ENCODE measurements at regions not wholly inside any gene's neighbourhood (a gene's known extent, or its start where the extent isn't known, plus 50 kb on each side); places are given as distances from the start of the nearest gene placed in this dataset.

DNA sequence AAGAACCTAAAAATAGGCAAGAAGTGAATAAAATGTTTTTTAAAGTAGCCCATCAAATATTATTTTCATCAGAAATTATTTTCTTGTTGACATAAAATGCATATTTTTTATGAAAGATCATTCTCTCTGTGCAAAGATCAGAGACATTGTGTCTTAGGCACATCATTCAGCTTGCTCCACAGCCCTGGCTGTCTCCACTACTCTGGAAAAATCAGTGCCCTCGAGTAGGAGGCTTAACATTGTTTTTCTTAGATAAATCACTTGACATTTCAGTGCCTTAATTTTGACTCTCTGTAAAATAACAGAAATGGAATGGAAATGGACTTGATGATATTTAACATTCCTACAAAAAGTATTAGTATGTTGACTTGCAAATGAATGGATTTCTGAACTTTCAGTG is 77.9 kb downstream of the FAT4 start:
- TF ChIP-seq, protein P1, sequence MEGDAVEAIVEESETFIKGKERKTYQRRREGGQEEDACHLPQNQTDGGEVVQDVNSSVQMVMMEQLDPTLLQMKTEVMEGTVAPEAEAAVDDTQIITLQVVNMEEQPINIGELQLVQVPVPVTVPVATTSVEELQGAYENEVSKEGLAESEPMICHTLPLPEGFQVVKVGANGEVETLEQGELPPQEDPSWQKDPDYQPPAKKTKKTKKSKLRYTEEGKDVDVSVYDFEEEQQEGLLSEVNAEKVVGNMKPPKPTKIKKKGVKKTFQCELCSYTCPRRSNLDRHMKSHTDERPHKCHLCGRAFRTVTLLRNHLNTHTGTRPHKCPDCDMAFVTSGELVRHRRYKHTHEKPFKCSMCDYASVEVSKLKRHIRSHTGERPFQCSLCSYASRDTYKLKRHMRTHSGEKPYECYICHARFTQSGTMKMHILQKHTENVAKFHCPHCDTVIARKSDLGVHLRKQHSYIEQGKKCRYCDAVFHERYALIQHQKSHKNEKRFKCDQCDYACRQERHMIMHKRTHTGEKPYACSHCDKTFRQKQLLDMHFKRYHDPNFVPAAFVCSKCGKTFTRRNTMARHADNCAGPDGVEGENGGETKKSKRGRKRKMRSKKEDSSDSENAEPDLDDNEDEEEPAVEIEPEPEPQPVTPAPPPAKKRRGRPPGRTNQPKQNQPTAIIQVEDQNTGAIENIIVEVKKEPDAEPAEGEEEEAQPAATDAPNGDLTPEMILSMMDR (IDR thresholded peaks at IDR 0.05 in 8 of 11, conservative IDR thresholded peaks at IDR 0.05 in 3 of 11) = no peak
- TF ChIP-seq POLR2AphosphoS5 (IDR thresholded peaks at IDR 0.05) = no peak
- TF ChIP-seq POLR2A (IDR thresholded peaks at IDR 0.05) = no peak

Data from spleen (tissue), 7 donors.